ENCODE measurements at regions not wholly inside any gene's neighbourhood (a gene's known extent, or its start where the extent isn't known, plus 50 kb on each side); places are given as distances from the start of the nearest gene placed in this dataset.
A peak's percentile ranks its signal among the peaks of the same experiment; 100 is the strongest.

DNA sequence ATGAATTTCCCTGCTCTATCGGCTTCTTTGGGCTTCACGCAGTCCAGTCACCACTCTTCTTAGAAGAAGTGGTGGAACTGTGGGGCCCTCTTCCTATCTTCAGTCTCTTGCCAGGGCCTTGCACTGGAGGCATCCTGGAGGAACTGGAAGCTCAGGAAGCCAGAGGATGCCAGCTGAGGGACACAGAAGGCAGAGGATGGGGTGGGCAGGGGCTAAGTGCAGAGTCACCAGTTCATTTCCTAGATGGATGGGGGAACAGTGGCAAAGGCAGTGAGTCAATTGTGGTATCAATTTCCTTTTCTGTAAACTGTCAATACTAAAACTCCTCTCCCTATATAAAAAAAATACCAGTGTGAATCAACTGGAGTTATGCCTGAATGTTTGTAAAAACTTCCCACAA, 419.7 kb downstream of the KLF12 start:
- Histone ChIP-seq H3K27ac (ENCODE audit: insufficient read depth, low read depth, low read length, poor library complexity, severe bottlenecking) (peak overlapping the region; percentile 20), H3K9me3 (ENCODE audit: control insufficient read depth, low read length) (no peaks in the 10 kb centered on the region), H3K36me3 (ENCODE audit: control insufficient read depth, insufficient read depth, low read length) (no peaks in the 10 kb centered on the region), H3K4me3 (ENCODE audit: insufficient read depth, low read depth, low read length) (no peak overlapping the region), H3K4me1 (ENCODE audit: control insufficient read depth, insufficient read depth, low read length) (no peaks in the 10 kb centered on the region), H3K27me3 (ENCODE audit: control insufficient read depth, insufficient read depth, low read length, poor library complexity, severe bottlenecking) (no peaks in the 10 kb centered on the region)
- 95 to 100% methylated on average over 2 of the region's 2 CpGs for WGBS, 2 experiments

DNA sequence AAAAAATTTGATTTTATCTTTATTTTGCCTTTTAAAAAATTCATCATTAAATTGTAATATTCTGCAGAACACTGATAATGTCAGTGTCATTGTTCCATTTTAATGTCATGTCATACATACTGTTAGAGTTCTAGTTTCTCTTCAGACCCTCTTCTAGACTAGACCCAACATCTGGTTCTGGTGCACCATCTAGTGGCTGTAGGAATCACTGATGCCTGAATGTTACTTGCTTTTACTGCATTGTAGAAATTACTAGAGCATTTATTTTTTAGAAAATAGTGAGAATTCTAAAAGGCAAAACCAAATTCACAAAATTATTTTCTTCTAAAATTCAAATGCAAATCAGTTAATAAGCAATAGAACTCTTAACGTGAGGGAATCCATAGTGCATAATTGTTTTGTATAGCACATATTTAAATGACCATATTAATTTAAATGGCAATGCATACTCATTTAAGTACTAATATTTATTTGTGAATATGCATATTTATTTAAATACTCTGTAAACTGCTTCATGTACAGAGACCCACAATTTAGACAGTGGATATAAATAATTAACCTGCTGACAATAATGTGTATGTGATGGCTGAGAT, 425.7 kb downstream of the KLF12 start:
- H3K27me3 ChIP-seq (ENCODE audit: control insufficient read depth, insufficient read depth, low read length, poor library complexity, severe bottlenecking) = no peaks in the 10 kb centered on the region
- H3K27ac ChIP-seq (ENCODE audit: insufficient read depth, low read depth, low read length, poor library complexity, severe bottlenecking) = no peak overlapping the region
- H3K4me3 ChIP-seq (ENCODE audit: insufficient read depth, low read depth, low read length) = no peak overlapping the region
- WGBS, 2 experiments = no CpG with 5 or more reads among the region's 1 CpG
- H3K4me1 ChIP-seq (ENCODE audit: control insufficient read depth, insufficient read depth, low read length) = no peaks in the 10 kb centered on the region
- H3K9me3 ChIP-seq (ENCODE audit: control insufficient read depth, low read length) = no peaks in the 10 kb centered on the region
- no peaks in the 10 kb centered on the region for H3K36me3 ChIP-seq (ENCODE audit: control insufficient read depth, insufficient read depth, low read length)

DNA sequence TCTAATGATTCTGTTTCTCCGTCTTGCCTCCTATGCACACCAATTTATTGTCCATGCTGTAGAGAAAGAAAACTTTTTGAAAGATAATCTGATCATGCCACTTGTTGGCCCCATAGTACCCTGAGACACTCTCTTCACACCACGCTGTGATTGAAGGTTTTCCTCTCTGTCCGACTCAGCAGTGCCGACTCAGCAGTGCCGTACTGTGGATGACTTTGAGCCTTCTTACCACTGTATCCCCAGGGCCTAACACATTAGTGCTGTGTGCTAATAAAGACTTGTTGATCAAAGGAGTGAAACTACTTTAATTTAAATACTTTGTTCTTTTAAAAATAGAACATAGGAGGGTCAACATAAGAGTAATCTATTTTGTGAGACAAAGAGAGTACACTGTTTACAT, 429.6 kb downstream of the KLF12 start:
- no peaks in the 10 kb centered on the region for H3K9me3 ChIP-seq (ENCODE audit: control insufficient read depth, low read length)
- H3K36me3 ChIP-seq (ENCODE audit: control insufficient read depth, insufficient read depth, low read length) = no peaks in the 10 kb centered on the region
- H3K4me1 ChIP-seq (ENCODE audit: control insufficient read depth, insufficient read depth, low read length) = no peaks in the 10 kb centered on the region
- no peak overlapping the region for H3K27ac ChIP-seq (ENCODE audit: insufficient read depth, low read depth, low read length, poor library complexity, severe bottlenecking)
- WGBS, 2 experiments = 91 to 92% methylated on average over 5 of the region's 5 CpGs
- no peak overlapping the region for H3K4me3 ChIP-seq (ENCODE audit: insufficient read depth, low read depth, low read length)
- no peaks in the 10 kb centered on the region for H3K27me3 ChIP-seq (ENCODE audit: control insufficient read depth, insufficient read depth, low read length, poor library complexity, severe bottlenecking)

DNA sequence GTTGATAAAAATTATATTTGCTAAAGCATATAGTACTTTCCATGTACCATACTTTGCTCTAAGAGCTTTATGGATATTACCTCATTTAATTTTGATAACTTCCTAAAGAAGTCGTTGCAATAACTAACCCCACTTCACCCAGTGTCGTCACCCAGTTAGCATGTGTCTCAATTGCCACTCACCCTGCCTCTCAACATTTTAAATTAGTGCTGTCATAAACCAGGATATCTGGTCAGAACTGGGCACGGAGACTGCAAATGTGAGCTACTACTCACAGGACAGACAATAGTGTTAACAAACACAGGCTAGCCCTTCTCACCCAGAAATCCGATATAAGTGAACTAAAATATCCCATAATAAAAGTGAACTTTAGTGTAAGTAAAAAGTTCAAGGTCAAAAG, 430.6 kb downstream of the KLF12 start:
- 97 to 98% methylated on average over 3 to 4 of the region's 4 CpGs for WGBS, 2 experiments
- no peaks in the 10 kb centered on the region for H3K4me1 ChIP-seq (ENCODE audit: control insufficient read depth, insufficient read depth, low read length)

DNA sequence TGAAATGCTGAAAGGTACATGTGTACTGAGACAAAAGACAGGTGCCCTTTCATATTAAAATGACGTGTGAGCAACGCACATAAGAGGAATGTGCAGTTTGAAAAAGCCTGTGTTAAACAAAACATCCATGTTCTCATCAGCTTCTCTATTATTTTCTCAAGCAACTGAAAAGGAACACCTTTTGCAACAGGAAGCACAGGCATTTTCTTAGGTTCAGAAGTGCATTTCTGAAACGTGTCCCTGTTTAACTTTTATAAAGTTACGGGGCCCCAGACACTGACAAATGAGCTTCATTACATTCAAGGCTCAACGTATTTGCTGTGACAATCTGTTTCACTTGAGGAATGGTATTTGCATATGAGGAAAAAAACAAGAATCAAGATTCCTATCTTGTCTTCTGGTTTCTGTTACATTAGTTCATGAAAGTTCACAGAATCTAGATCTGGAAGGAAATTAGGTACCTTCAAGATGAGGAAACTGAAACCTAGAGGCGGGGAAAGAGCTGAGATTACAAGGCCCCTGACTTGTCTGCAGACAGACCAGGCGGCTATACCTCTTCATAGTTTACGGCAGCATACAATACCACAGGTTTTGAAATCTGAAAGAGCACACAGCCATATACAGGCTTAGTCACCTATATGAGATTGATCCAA, 431.7 kb downstream of the KLF12 start:
- H3K27me3 ChIP-seq (ENCODE audit: control insufficient read depth, insufficient read depth, low read length, poor library complexity, severe bottlenecking) = no peaks in the 10 kb centered on the region
- no peak overlapping the region for H3K4me3 ChIP-seq (ENCODE audit: insufficient read depth, low read depth, low read length)
- no peaks in the 10 kb centered on the region for H3K4me1 ChIP-seq (ENCODE audit: control insufficient read depth, insufficient read depth, low read length)
- WGBS, 2 experiments = 77% methylated on average over 8 of the region's 8 CpGs
- no peak overlapping the region for H3K27ac ChIP-seq (ENCODE audit: insufficient read depth, low read depth, low read length, poor library complexity, severe bottlenecking)
- H3K9me3 ChIP-seq (ENCODE audit: control insufficient read depth, low read length) = no peaks in the 10 kb centered on the region
- H3K36me3 ChIP-seq (ENCODE audit: control insufficient read depth, insufficient read depth, low read length) = no peaks in the 10 kb centered on the region

More for the DNA sequence above, 430.6 kb downstream of the KLF12 start:
- no peak overlapping the region for H3K27ac ChIP-seq (ENCODE audit: insufficient read depth, low read depth, low read length, poor library complexity, severe bottlenecking)
- no peaks in the 10 kb centered on the region for H3K9me3 ChIP-seq (ENCODE audit: control insufficient read depth, low read length)
- H3K27me3 ChIP-seq (ENCODE audit: control insufficient read depth, insufficient read depth, low read length, poor library complexity, severe bottlenecking) = no peaks in the 10 kb centered on the region
- H3K4me3 ChIP-seq (ENCODE audit: insufficient read depth, low read depth, low read length) = no peak overlapping the region
- no peaks in the 10 kb centered on the region for H3K36me3 ChIP-seq (ENCODE audit: control insufficient read depth, insufficient read depth, low read length)

DNA sequence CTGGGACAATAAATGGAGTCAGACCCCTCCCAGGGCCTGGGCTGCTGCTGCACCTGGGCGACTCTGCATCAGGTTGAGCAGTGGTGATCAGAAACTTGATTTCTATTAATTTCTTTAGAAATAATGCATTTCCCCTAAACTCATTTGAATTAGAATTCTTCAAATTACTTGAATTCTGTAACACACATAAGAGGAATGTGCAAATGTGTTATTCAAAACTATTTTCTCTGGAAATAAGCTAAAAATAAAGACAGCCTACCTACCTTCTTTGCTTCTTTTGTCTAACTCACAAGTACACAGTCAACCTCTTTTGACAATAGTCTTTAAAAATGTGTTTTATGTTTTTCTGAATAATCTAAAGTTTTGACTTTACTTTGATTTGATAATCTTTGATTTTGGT, 433.0 kb downstream of the KLF12 start:
- 63 to 83% methylated on average over 1 of the region's 1 CpG for WGBS, 2 experiments
- Histone ChIP-seq H3K36me3 (ENCODE audit: control insufficient read depth, insufficient read depth, low read length) (no peaks in the 10 kb centered on the region), H3K27me3 (ENCODE audit: control insufficient read depth, insufficient read depth, low read length, poor library complexity, severe bottlenecking) (no peaks in the 10 kb centered on the region), H3K9me3 (ENCODE audit: control insufficient read depth, low read length) (no peaks in the 10 kb centered on the region), H3K4me3 (ENCODE audit: insufficient read depth, low read depth, low read length) (no peak overlapping the region), H3K4me1 (ENCODE audit: control insufficient read depth, insufficient read depth, low read length) (no peaks in the 10 kb centered on the region), H3K27ac (ENCODE audit: insufficient read depth, low read depth, low read length, poor library complexity, severe bottlenecking) (no peak overlapping the region)

DNA sequence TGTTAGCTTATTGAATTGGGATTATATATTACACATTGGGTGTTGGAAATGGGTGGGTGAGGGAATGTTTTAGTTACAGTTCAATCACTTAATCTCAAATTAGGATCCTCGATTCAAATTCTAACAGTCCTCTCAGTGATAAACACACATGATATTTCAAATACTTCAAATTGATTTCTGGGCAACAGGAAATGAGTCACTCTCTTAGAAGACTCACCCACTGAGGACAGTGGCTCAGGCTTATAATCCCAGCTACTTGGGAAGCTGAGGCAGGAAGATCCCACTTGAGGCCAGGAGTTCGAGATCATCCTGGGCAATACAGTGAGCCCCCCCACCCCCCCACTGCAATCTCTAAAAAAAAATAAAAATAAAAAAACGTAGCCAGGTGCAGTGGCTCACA, 435.3 kb downstream of the KLF12 start:
- Histone ChIP-seq H3K27me3 (ENCODE audit: control insufficient read depth, insufficient read depth, low read length, poor library complexity, severe bottlenecking) (no peaks in the 10 kb centered on the region), H3K27ac (ENCODE audit: insufficient read depth, low read depth, low read length, poor library complexity, severe bottlenecking) (no peak overlapping the region), H3K36me3 (ENCODE audit: control insufficient read depth, insufficient read depth, low read length) (no peaks in the 10 kb centered on the region), H3K4me1 (ENCODE audit: control insufficient read depth, insufficient read depth, low read length) (no peaks in the 10 kb centered on the region), H3K4me3 (ENCODE audit: insufficient read depth, low read depth, low read length) (no peak overlapping the region), H3K9me3 (ENCODE audit: control insufficient read depth, low read length) (no peaks in the 10 kb centered on the region)
- WGBS, 2 experiments = 93 to 95% methylated on average over 3 of the region's 3 CpGs

DNA sequence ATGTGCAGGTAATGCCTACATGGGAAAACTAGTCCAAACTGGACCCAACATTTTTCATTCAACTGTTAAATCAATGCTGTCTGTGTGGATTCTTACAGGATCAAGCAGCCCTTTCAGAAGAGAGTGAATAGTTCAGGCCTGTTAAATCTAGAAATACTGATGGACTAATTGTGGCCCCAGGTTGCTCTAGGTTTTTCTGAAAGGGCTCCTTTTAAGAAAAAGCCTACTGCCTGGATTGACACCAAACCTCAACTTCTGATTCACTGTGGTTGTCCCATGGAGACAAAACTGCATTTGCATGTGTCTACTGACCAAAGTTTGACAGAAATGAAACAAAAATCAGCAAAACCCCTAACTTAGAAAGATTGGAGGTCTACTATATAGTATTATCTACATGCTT, 437.0 kb downstream of the KLF12 start:
- Histone ChIP-seq H3K9me3 (ENCODE audit: control insufficient read depth, low read length) (no peaks in the 10 kb centered on the region), H3K4me1 (ENCODE audit: control insufficient read depth, insufficient read depth, low read length) (no peaks in the 10 kb centered on the region), H3K4me3 (ENCODE audit: insufficient read depth, low read depth, low read length) (no peak overlapping the region), H3K27me3 (ENCODE audit: control insufficient read depth, insufficient read depth, low read length, poor library complexity, severe bottlenecking) (no peaks in the 10 kb centered on the region), H3K36me3 (ENCODE audit: control insufficient read depth, insufficient read depth, low read length) (no peaks in the 10 kb centered on the region), H3K27ac (ENCODE audit: insufficient read depth, low read depth, low read length, poor library complexity, severe bottlenecking) (no peak overlapping the region)

DNA sequence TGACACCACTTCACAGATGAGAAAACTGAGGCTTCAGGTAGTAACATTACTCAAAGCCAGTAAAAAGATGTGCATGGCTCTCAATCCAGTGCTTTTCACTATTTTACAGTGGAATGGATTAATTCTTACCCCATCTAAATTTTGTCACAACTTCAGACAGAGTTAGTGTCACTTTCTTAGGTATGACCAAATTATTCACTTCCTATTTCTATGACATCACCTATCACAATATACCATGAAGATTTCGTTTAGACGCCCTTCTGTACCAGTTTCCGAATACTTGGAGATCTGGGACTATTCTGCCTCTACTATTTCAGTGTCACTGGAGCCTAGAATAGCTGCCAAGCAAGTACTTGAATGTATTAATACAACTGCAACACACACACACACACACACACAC, 437.5 kb downstream of the KLF12 start:
- Histone ChIP-seq H3K27ac (ENCODE audit: insufficient read depth, low read depth, low read length, poor library complexity, severe bottlenecking) (no peak overlapping the region), H3K9me3 (ENCODE audit: control insufficient read depth, low read length) (no peaks in the 10 kb centered on the region), H3K4me1 (ENCODE audit: control insufficient read depth, insufficient read depth, low read length) (no peaks in the 10 kb centered on the region), H3K27me3 (ENCODE audit: control insufficient read depth, insufficient read depth, low read length, poor library complexity, severe bottlenecking) (no peaks in the 10 kb centered on the region), H3K36me3 (ENCODE audit: control insufficient read depth, insufficient read depth, low read length) (no peaks in the 10 kb centered on the region), H3K4me3 (ENCODE audit: insufficient read depth, low read depth, low read length) (no peak overlapping the region)
- WGBS, 2 experiments = 90 to 92% methylated on average over 3 of the region's 3 CpGs

DNA sequence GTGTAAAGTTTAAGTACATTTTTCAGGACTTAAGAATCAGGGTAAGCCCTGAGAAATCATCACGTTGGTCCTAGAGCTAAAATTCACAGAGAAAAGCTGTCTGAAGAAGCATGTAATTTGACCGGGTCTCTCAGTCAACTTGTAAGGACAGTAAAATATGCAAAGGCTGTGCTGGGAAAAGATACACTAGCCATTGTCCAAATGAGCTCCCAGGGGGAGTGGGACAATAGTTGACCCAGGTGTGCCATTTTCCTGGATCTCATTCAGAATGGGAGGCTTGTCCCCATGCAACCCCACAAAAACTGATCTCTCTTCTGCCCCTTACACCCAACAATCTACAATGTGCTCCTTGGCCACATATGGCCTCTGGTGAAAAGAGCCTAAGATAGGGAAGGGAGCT, 437.9 kb downstream of the KLF12 start:
- no peaks in the 10 kb centered on the region for H3K4me1 ChIP-seq (ENCODE audit: control insufficient read depth, insufficient read depth, low read length)
- WGBS, 2 experiments = 56 to 57% methylated on average over 2 of the region's 2 CpGs

More for the DNA sequence above, 437.9 kb downstream of the KLF12 start:
- Histone ChIP-seq H3K27me3 (ENCODE audit: control insufficient read depth, insufficient read depth, low read length, poor library complexity, severe bottlenecking) (no peaks in the 10 kb centered on the region), H3K4me3 (ENCODE audit: insufficient read depth, low read depth, low read length) (no peak overlapping the region), H3K36me3 (ENCODE audit: control insufficient read depth, insufficient read depth, low read length) (no peaks in the 10 kb centered on the region), H3K9me3 (ENCODE audit: control insufficient read depth, low read length) (no peaks in the 10 kb centered on the region), H3K27ac (ENCODE audit: insufficient read depth, low read depth, low read length, poor library complexity, severe bottlenecking) (no peak overlapping the region)

Measured in ectodermal cell (in vitro differentiated cells).